Esophagus (tissue), 2 donors: ENCODE measurements at regions not wholly inside any gene's neighbourhood (a gene's known extent, or its start where the extent isn't known, plus 50 kb on each side); places are given as distances from the start of the nearest gene placed in this dataset.
A peak's percentile ranks its signal among the peaks of the same experiment; 100 is the strongest.

Experiments
- H3K27ac ChIP-seq, 2 donors: one replicate each; pipeline ENCODE4 v1.5.1; 2013; ENCODE audit warnings: low read depth in 2 of 2, mild to moderate bottlenecking in 2 of 2, inconsistent platforms in 1 of 2, low read length in 1 of 2, moderate library complexity in 1 of 2
- H3K27me3 ChIP-seq, 2 donors: one replicate each; pipeline ENCODE4 v1.6.1; 2013; ENCODE audit warnings: low read length in 2 of 2, control low read depth in 1 of 2, mild to moderate bottlenecking in 1 of 2; ENCODE audit not compliant: insufficient read depth in 2 of 2, control insufficient read depth in 1 of 2
- H3K36me3 ChIP-seq, 2 donors: one replicate each; pipeline ENCODE4 v1.6.1; 2013; ENCODE audit warnings: low read length in 1 of 2; ENCODE audit not compliant: control insufficient read depth in 2 of 2, insufficient read depth in 2 of 2
- H3K4me1 ChIP-seq, 2 donors: one replicate each; pipeline ENCODE4 v1.6.1; 2013; ENCODE audit warnings: low read length in 1 of 2; ENCODE audit not compliant: control insufficient read depth in 2 of 2, insufficient read depth in 2 of 2
- H3K4me3 ChIP-seq, 2 donors: one replicate each; pipeline ENCODE4 v1.5.1; 2013; ENCODE audit warnings: low read length in 2 of 2, mild to moderate bottlenecking in 2 of 2, low read depth in 1 of 2, moderate library complexity in 1 of 2
- H3K9me3 ChIP-seq, 2 donors: one replicate each; pipeline ENCODE4 v1.6.1; 2013; ENCODE audit warnings: mild to moderate bottlenecking in 2 of 2, low read depth in 1 of 2, low read length in 1 of 2, moderate library complexity in 1 of 2; ENCODE audit not compliant: control insufficient read depth in 2 of 2, insufficient read depth in 1 of 2
- WGBS, 2 donors: extraction: QIAGEN DNeasy Blood & Tissue Kit; methylation state at CpG; one replicate each; pipeline ENCODE4 v1.1.7; 2013; 5-methylcytosine and 5-hydroxymethylcytosine counted together
- donor health status: healthy with polysubstance abuse.
- donor health status: Bipolar disorder and iron deficiency.

- Histone ChIP-seq H3K9me3 (no peaks in the 10 kb centered on the region), H3K4me1 (no peaks in the 10 kb centered on the region), H3K36me3 (no peaks in the 10 kb centered on the region), H3K27me3 (no peaks in the 10 kb centered on the region), H3K4me3 (no peak overlapping the region), H3K27ac (peak overlapping the region; percentile 60 to 64)
- 59 to 70% methylated on average over 4 of the region's 4 CpGs for WGBS, 2 donors
These were observed 92.0 kb upstream of the RALGPS2 start for GRCh38 chr1:178633056-178633455.

- Histone ChIP-seq H3K9me3 (no peaks in the 10 kb centered on the region), H3K4me1 (no peaks in the 10 kb centered on the region), H3K27me3 (no peaks in the 10 kb centered on the region), H3K27ac (no peak overlapping the region), H3K4me3 (no peak overlapping the region), H3K36me3 (no peaks in the 10 kb centered on the region)
- 49 to 60% methylated on average over 2 of the region's 2 CpGs for WGBS, 2 donors
These were observed 90.6 kb upstream of the RALGPS2 start for GRCh38 chr1:178634445-178634844.

- H3K9me3 ChIP-seq, result no peaks in the 10 kb centered on the region
- H3K27me3 ChIP-seq, result no peaks in the 10 kb centered on the region
- H3K36me3 ChIP-seq, result no peaks in the 10 kb centered on the region
- H3K27ac ChIP-seq, result no peak overlapping the region
- WGBS, 2 donors, result 76 to 80% methylated on average over 1 of the region's 1 CpG
- H3K4me1 ChIP-seq, result peaks cover 0 to 2% of the 10 kb centered on the region in 2 donors
- H3K4me3 ChIP-seq, result no peak overlapping the region
These were observed 87.2 kb upstream of the RALGPS2 start for GRCh38 chr1:178637841-178638240.

- Histone ChIP-seq H3K27me3 (no peaks in the 10 kb centered on the region), H3K27ac (no peak overlapping the region), H3K4me1 (peaks cover 1 to 2% of the 10 kb centered on the region in 2 donors), H3K9me3 (no peaks in the 10 kb centered on the region), H3K36me3 (no peaks in the 10 kb centered on the region), H3K4me3 (no peak overlapping the region)
These were observed 85.7 kb upstream of the RALGPS2 start for GRCh38 chr1:178639326-178639725.

- Histone ChIP-seq H3K4me1 (peaks cover 2 to 4% of the 10 kb centered on the region in 2 donors), H3K27me3 (no peaks in the 10 kb centered on the region), H3K36me3 (no peaks in the 10 kb centered on the region), H3K9me3 (no peaks in the 10 kb centered on the region), H3K4me3 (no peak overlapping the region), H3K27ac (no peak overlapping the region)
- WGBS, 2 donors, result 68 to 71% methylated on average over 5 of the region's 5 CpGs
These were observed 82.8 kb upstream of the RALGPS2 start for GRCh38 chr1:178642282-178642681.

GRCh38 chr1:178643349-178643748, 81.7 kb upstream of the RALGPS2 start:
- peaks cover 2 to 4% of the 10 kb centered on the region in 2 donors for H3K4me1 ChIP-seq
- H3K27me3 ChIP-seq, result no peaks in the 10 kb centered on the region
- no peak overlapping the region for H3K27ac ChIP-seq
- no peaks in the 10 kb centered on the region for H3K9me3 ChIP-seq
- WGBS, 2 donors, result 86 to 91% methylated on average over 4 of the region's 4 CpGs
- no peak overlapping the region for H3K4me3 ChIP-seq
- H3K36me3 ChIP-seq, result no peaks in the 10 kb centered on the region

- Histone ChIP-seq H3K27me3 (no peaks in the 10 kb centered on the region), H3K9me3 (no peaks in the 10 kb centered on the region), H3K4me3 (no peak overlapping the region), H3K27ac (no peak overlapping the region), H3K4me1 (peaks cover 2 to 4% of the 10 kb centered on the region in 2 donors), H3K36me3 (no peaks in the 10 kb centered on the region)
- 86 to 92% methylated on average over 6 of the region's 6 CpGs for WGBS, 2 donors
These were observed 81.2 kb upstream of the RALGPS2 start for GRCh38 chr1:178643831-178644230.

GRCh38 chr1:178644308-178645120, 80.5 kb upstream of the RALGPS2 start:
- Histone ChIP-seq H3K9me3 (no peaks in the 10 kb centered on the region), H3K36me3 (no peaks in the 10 kb centered on the region), H3K27ac (no peak overlapping the region), H3K27me3 (no peaks in the 10 kb centered on the region), H3K4me1 (peaks cover 2 to 4% of the 10 kb centered on the region in 2 donors), H3K4me3 (no peak overlapping the region)
- WGBS, 2 donors, result 23 to 26% methylated on average over 4 of the region's 4 CpGs

GRCh38 chr1:178645157-178645807, 79.8 kb upstream of the RALGPS2 start:
- Histone ChIP-seq H3K36me3 (no peaks in the 10 kb centered on the region), H3K4me1 (peaks cover 2 to 4% of the 10 kb centered on the region in 2 donors), H3K27me3 (no peaks in the 10 kb centered on the region), H3K27ac (no peak overlapping the region), H3K4me3 (no peak overlapping the region), H3K9me3 (no peaks in the 10 kb centered on the region)
- 61 to 69% methylated on average over 5 of the region's 5 CpGs for WGBS, 2 donors

- no peaks in the 10 kb centered on the region for H3K36me3 ChIP-seq
- peaks cover 2 to 4% of the 10 kb centered on the region in 2 donors for H3K4me1 ChIP-seq
- H3K4me3 ChIP-seq, result no peak overlapping the region
- no peak overlapping the region for H3K27ac ChIP-seq
- H3K27me3 ChIP-seq, result no peaks in the 10 kb centered on the region
- 68 to 69% methylated on average over 2 of the region's 2 CpGs for WGBS, 2 donors
- H3K9me3 ChIP-seq, result no peaks in the 10 kb centered on the region
These were observed 79.2 kb upstream of the RALGPS2 start for GRCh38 chr1:178645808-178646200.
